Activated T-helper 1 cell treated with Interleukin-2 at 50 U/mL for 16 hours (primary cell): ENCODE measurements at regions not wholly inside any gene's neighbourhood (a gene's known extent, or its start where the extent isn't known, plus 50 kb on each side); places are given as distances from the start of the nearest gene placed in this dataset.

ENCODE experiments used
- DNase-seq: peaks from one replicate; pipeline ENCODE4 v3.0.0-alpha.2; 2020; ENCODE audit warnings: low read depth

DNA sequence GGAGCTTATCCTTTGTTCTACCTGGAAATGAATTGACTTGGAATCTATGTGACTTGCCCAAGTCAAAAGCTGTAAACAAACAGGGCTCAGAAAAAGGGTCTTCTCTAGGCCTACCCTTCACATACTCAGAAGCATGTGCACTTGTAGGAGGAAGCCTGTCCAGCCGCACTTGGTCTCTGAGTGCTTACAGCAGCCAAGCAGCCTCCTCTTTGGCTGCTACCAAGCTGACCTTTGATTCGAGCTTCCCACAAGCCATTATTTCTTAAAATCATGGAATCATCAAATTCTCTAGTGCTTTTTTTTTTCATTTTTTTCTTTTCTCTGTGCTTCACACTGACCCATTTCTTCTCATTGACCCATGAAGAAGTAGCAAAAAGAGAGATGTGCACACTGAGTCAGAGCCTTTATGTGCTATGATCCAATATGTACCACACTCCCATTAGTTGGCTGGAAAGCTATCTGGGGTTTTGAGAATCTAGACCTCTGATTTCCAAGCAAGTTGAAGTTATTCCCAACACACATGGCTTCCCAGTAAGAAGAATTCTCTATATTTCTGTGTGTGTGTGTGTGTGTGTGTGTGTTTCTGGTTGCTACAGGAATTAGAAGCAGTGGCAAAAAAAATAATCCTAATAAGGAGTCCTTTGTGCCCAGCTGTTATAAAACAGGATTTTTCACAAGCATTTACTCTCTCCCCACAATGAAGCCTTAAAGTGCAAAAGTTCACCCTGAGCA, 550.3 kb upstream of the TNP1 start:
- no peak for DNase-seq

GRCh38 chr2:217407362-217407761, 547.5 kb upstream of the TNP1 start:
- DNase-seq, result no peak

DNA sequence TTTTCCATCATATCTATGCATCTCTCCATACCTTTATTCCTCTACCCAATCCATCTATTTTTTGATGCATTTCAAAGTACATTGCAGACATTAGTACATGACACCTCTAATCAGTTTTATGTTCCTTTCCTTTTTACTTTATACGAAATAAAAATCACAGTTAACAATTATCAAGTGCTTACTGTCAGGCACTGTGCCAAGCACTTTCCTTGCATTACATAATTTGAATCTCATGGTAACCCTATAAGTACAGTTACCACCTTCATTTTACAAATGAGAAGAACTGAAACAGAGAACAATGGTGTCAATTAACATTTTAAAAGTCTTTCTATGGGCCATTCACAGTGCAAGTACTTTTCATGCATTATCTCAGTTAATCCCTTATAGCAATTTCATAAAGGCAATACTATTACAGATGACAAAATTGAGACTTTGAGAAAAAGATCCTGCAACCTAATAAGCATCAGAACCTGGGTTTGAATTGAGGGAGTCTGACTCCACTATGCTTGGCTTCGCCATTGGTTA, 544.4 kb upstream of the TNP1 start:
- DNase-seq, result no peak

DNA sequence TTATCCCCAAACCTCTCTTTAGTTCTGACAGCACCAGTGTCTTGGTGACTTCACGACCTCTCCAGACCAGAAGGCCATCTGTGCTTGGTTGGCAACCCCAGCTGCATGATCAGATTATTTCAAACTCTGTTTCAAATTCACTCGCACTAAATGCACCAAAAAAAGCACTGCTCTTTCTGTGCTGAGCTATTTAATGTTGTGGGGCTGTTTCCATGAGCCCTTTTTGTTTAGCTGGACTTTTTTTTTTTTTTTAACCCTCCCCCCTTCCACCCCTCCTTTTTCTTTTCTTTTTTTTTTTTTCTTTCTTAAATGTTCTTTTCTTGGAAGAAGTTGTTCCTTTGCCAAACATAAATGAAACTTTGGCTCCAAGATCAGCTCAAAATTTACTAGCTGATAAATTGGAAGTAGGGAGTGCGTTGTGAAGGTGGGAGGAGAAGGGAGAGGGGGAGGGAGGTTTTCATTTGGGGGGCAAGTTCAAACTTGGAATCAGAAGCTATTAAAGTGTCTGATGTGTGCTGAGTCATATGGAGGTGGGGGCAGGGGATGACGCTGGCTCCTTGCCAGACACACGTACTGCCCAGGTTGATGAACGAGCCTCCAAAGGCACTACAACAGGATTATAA, 543.0 kb upstream of the TNP1 start:
- DNase-seq, result no peak

- DNase-seq, result no peak
Measured at GRCh38 chr2:217402144-217402543, 542.3 kb upstream of the TNP1 start.

DNA sequence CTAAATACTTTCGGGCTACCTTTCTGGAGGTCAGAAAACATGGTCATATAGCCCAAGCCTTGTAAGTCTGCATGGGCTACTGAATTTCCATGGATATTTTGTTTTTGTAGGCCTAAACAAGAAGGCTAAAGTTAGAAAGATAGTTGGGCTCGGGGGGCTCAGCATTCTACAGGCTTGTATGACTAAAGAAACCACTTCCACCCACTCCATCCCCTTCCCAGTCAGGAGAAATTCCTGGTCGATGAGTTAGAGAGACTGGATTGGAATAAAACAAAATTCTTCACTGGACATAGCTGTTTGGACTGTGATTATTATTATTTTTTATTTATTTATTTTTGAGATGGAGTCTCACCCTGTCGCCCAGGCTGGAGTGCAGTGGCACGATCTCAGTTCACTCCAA, 539.4 kb upstream of the TNP1 start:
- no peak for DNase-seq

- no peak for DNase-seq
Measured at GRCh38 chr2:217398860-217399259, 539.0 kb upstream of the TNP1 start.

DNA sequence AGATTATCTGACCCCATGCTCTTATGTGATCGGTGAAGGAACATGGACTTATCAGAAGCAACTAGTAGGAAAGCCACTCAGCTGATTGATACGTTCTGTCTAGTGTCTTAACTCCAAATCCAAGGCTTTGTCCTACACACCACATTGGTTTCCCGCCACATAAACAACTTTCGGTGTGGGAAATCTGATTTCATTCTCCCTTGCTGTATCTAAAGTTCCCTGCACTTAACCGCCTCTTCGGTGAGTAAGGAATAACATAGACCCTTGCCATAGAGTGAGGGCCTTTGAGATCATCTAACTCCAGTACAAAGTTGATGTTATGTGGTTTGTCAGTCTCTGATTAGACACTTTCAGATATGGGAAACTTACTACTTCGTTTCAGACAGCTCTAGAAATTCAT, 538.2 kb upstream of the TNP1 start:
- no peak for DNase-seq

- DNase-seq, result no peak
Measured at GRCh38 chr2:217396586-217396985, 536.7 kb upstream of the TNP1 start.

- no peak for DNase-seq
Measured at GRCh38 chr2:217396165-217396564, 536.3 kb upstream of the TNP1 start.

DNA sequence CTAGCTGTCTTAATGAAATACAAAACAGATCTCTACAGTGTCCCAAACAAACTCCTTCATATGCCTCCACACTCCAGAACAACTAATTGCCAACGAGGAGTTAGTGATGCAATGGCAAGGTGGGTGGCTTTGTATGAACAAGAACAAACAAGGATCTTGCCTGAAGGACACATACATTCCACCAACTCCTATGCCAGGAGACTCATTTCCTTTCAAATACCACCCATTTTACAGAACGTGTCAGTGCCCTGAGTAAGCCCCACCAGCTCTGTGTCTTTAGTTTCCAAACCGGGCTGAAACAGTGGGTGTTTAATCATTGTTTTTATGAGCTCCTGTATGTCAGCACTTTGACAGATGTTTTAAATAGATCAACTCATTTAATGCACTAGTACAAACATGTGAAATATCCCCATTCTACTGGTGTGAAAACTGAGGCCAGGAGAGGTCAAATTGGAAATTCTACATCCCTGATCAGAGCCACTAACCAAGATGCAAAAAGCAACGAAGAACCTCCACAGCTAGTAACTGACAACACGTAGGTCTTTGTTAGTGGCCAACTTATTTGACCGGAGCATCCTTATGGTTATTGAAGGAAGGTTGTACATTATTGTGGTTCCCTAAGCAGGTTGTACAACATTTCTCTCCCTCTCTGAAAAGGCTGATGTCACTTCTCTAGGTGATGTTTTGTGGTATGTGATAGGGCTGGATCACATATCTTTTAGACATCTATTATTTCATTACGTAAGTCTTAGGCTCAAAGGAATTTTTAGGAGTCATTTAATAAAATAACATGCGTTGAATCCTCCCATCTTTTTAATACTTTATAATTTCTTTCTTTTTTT, 534.9 kb upstream of the TNP1 start:
- no peak for DNase-seq

DNA sequence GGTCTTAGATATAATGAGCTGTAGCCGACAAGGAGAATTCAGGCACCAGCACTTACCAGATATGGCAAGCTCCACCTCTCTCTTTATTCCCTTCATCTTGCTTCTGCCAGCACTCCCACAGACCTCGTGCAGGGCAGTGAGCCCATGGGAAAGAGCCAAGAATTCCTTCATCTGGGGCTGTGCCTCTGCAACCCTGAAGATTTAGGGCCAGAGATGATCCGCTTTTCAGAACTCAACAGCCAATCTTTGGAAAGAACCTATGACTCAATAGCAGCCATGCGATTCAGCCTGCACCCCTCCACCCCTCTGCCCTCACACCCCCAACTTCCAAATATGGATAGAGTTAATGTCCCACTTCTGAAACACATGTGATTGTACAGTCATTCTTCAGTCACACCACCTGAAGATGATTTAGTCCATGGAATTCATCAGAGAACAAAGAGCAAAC, 533.7 kb upstream of the TNP1 start:
- DNase-seq, result no peak

DNA sequence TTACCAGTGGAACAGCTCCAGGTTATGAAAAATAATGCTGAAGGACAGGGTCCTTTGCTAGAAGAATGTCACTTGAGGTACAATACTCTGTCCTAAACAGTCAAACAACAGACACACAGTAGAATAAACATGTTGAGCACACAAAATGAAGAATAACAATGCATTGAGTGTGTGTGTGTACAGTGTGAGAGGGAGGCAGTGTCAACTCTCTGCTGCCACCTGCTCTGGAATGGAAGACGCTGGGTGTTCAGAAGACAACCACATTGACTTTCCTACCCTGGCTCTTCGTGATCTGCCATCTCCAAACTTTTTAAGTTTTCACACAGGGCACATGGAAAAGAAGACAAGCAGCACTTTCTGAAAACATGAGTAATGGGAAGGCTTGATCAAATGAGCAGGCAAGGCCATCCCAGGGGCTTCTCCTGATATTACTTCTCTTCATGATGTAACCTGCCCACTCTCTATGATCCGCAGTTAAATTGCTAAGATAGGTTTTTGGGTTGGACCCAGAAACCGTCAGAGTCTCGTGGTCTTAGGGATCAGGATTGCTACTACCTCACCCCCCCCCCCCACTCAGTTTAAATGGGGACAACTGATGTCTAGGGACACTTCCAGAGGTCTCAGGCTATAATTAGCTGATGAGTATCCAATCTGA, 533.2 kb upstream of the TNP1 start:
- DNase-seq, result no peak

DNA sequence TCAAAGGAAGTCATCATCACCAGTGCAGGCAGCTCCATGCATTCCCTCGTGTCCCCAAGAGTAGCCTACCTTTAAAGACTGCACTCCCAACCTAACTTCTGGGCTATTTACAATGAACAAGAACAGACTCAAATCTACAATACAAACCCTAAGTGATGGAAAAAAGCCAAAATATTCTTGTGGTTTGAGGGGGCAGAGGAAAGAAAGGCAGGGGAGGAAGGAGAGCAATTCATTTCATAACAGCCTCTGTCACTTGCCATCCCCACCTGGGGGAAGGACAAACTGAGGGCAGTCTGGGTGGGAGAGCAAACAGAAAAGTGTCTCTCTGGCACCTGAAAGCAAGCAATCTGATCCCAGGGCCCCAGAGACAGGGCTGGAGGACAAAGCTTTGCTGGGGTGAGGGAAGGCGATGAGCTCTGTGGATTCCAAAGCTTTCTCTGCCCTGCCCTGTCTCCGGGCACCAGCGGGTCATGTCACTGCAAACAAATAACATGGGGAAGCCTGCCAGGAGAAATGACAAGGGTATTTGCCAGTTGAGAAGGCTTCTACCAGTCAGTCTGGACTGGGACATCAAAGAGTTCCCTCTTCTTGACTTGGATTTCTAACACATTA, 528.0 kb upstream of the TNP1 start:
- no peak for DNase-seq

DNA sequence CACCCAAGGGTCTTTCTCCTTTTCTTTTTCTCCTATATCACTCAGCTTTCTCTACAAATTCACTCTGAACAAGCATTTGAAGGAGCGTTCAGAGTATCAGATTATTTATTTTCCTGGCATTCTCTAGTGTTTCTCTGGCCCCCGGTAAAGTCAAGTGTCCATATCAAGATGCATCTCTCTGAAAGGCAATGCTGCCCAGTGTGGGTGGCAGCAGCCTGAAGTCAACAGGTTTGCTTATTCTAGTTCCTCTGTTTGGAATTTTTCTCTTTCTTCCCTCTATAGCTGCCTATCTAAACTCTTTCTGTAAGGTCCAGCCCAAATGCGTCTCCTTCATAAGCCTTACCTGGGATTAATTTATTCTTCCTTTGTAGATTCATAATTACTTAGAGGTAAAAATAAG, 526.2 kb upstream of the TNP1 start:
- DNase-seq, result no peak

- no peak for DNase-seq
Measured at GRCh38 chr2:217383620-217384019, 523.8 kb upstream of the TNP1 start.

- DNase-seq, result no peak
Measured at GRCh38 chr2:217382794-217383193, 522.9 kb upstream of the TNP1 start.

DNA sequence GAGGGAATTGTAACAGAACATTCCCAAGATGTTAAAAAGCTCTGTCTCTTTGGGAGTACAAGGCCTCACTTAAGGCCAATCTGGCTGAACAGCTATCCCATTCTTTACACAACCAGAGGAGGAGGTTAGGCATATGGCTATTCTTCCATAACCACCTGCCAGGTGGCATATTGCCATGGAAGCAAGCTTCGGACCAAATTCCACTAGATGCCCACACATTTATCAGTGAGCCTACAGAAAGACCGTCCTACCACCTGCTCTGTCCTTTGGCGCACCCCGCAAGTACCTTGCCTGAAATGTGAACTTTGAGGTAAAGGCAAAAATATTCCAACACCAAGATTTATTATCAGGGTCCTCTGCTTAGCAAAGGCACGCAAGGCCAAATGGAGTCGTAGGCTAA, 519.9 kb upstream of the TNP1 start:
- DNase-seq, result no peak

- no peak for DNase-seq
Measured at GRCh38 chr2:217372794-217373193, 512.9 kb upstream of the TNP1 start.

DNA sequence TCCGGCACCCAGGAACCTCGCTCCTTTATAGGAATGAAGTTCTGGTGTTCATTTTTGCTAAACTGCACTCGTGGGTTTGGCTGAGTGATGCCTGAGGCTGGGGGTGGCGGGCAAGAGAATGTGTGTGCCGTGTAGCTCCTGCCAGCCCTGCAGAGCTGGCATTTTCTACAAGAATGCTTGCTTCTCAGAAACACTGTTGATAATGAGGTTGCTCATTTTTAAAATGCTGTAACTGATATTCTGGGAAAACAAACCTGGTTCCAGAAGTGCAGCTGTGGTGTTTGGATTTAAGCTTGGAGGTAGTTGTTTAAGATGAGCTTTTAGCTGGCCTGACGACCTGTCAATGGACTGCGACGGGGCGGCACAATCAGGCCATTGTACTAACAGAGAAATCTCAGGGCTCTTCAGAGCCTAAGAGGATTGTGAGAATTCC, 511.9 kb upstream of the TNP1 start:
- DNase-seq, result no peak

DNA sequence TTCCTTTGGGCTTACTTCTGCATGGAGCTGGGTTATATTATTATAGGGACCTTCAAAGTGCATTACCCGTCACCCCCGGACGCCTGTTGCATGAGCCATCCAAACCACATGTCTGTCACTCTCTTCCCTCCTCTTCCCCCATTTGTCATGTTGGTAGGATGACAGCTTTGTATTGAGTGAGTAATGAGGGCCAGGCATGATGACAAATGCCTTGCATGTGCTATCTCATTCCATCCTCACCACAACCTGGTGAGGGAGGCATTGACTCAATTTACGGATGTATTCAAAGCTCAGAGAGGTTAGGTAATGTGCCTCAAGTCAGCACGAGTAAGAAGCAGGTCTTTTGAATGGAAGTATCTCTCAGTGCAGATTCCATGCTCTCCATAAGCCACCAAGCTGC, 510.5 kb upstream of the TNP1 start:
- DNase-seq, result no peak

GRCh38 chr2:217367464-217367863, 507.6 kb upstream of the TNP1 start:
- DNase-seq, result no peak
